GM12864 (cell line): ENCODE measurements at regions not wholly inside any gene's neighbourhood (a gene's known extent, or its start where the extent isn't known, plus 50 kb on each side); places are given as distances from the start of the nearest gene placed in this dataset.

Experiments
- DNase-seq: peaks from one replicate; pipeline ENCODE4 v3.0.0-alpha.2; 2011; ENCODE audit warnings: low read depth
- H3K4me3 ChIP-seq: 2 replicates; pipeline ENCODE4 v1.5.1; 2011; ENCODE audit warnings: mild to moderate bottlenecking, low read depth, low read length, control low read depth
- CTCF ChIP-seq: IDR thresholded peaks from 2 replicates; pipeline ENCODE4 v1.5.1; 2011; ENCODE audit warnings: low read depth, mild to moderate bottlenecking, moderate library complexity, low read length, control low read depth, inconsistent platforms; ENCODE audit errors: missing control alignments

- no peak for DNase-seq
- no peak for TF ChIP-seq CTCF
- no peak overlapping the region for H3K4me3 ChIP-seq
Observed at GRCh38 chr6:66396145-66396544, 689.1 kb upstream of the EYS start.

DNA sequence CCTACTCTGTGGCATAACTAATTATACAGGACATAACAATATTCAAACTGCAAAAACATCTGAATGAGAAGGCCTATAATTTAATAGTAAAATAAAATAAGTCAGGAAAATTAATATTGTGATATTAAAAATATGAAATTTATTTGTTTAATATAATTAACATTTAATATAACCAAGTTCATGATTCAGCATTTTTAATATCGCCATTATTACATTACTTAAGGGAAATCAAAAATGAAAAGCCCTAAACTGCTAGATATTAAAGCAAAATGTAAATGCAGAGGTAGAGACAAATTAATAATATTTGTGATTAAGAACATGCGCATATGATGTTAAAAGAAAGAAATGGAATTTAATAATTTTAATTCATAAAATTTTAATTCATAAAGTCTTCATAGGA is 683.4 kb upstream of the EYS start:
- H3K4me3 ChIP-seq, result no peak overlapping the region
- TF ChIP-seq CTCF, result no peak
- DNase-seq, result no peak

GRCh38 chr6:66376001-66376400 is 669.0 kb upstream of the EYS start:
- DNase-seq, result no peak
- no peak overlapping the region for H3K4me3 ChIP-seq
- TF ChIP-seq CTCF, result no peak

DNA sequence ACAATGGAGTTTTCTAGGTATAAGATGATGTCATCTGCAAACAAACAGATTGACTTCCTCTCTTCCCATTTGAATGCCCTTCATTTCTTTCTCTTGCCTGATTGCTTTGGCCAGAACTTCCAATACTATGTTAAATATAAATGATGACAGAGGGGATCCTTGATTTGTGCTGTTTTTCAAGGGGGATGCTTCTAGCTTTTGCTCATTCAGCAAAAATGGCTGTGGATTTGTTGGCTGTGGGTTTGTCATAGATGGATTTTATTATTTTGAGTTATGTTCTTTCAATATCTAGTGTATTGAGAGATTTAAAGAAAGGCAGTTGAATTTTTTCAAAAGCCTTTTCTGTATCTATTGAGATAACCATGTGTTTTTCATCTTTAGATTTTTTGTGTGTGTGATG is 662.4 kb upstream of the EYS start:
- no peak overlapping the region for H3K4me3 ChIP-seq

DNA sequence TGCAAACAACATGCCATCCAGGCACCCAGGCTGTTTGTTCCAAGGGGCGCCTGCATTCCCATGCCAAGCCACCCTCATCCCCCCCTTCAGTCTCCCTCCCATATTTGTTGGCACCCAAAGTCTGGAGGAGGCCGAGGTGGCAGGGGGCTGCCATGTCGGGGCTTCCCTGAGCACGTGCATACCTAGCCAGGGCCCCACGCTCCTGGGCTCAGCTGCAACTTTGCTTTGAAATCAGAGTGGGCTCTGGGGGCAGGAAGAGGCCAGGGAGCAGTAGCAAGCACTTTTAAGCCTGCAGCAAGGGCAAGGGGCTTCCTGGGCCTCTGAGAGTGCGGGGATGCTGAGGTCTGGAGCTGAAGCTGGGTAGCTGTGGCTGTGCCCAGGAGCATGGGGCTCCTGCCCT is 655.9 kb upstream of the EYS start:
- TF ChIP-seq CTCF, result no peak
- H3K4me3 ChIP-seq, result no peak overlapping the region
- DNase-seq, result no peak

More for the DNA sequence above, 662.4 kb upstream of the EYS start:
- no peak for TF ChIP-seq CTCF
- DNase-seq, result no peak

- no peak for TF ChIP-seq CTCF
- H3K4me3 ChIP-seq, result no peak overlapping the region
- DNase-seq, result no peak
Observed at GRCh38 chr6:66361886-66362285, 654.9 kb upstream of the EYS start.

- H3K4me3 ChIP-seq, result no peak overlapping the region
- no peak for TF ChIP-seq CTCF
- DNase-seq, result no peak
Observed at GRCh38 chr6:66357781-66358180, 650.8 kb upstream of the EYS start.
